ENCODE measurements at regions not wholly inside any gene's neighbourhood (a gene's known extent, or its start where the extent isn't known, plus 50 kb on each side); places are given as distances from the start of the nearest gene placed in this dataset.

DNA sequence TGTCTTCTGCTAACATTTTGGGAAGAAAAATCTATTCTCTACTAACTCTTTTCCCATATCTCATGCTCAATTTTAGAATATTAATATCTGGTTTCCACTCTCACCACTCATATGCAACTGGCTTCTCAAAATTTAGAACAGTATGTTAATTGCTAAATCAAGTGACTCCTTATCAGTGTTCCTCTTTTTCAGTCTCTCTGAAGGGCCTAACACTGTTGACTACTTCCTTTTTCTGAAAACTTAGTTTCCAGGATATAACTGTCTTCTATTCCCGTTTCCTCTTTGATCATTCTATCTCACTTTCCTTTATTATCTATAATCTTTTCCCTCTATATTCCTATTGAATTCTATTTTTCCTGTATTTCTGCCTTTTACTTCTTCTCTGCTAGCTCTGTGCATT is 1717.2 kb upstream of the C9orf72 start:
- TF ChIP-seq, protein P1, sequence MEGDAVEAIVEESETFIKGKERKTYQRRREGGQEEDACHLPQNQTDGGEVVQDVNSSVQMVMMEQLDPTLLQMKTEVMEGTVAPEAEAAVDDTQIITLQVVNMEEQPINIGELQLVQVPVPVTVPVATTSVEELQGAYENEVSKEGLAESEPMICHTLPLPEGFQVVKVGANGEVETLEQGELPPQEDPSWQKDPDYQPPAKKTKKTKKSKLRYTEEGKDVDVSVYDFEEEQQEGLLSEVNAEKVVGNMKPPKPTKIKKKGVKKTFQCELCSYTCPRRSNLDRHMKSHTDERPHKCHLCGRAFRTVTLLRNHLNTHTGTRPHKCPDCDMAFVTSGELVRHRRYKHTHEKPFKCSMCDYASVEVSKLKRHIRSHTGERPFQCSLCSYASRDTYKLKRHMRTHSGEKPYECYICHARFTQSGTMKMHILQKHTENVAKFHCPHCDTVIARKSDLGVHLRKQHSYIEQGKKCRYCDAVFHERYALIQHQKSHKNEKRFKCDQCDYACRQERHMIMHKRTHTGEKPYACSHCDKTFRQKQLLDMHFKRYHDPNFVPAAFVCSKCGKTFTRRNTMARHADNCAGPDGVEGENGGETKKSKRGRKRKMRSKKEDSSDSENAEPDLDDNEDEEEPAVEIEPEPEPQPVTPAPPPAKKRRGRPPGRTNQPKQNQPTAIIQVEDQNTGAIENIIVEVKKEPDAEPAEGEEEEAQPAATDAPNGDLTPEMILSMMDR (IDR thresholded peaks at IDR 0.05): no peak
- TF ChIP-seq REST (IDR thresholded peaks at IDR 0.05; ENCODE audit: insufficient read depth in 1 of 2, low read depth in 2 of 2, low read length in 1 of 2): no peak
- no peak for TF ChIP-seq POLR2AphosphoS5 (IDR thresholded peaks at IDR 0.05; ENCODE audit: low read depth, low read length)
- no peak for TF ChIP-seq SIN3A (IDR thresholded peaks at IDR 0.05; ENCODE audit: borderline replicate concordance, insufficient read depth, low read depth, low read length)
- no peak for TF ChIP-seq TCF7L2 (IDR thresholded peaks at IDR 0.05; ENCODE audit: low read depth, low read length)
